Testis (tissue), 2 donors: ENCODE measurements at regions not wholly inside any gene's neighbourhood (a gene's known extent, or its start where the extent isn't known, plus 50 kb on each side); places are given as distances from the start of the nearest gene placed in this dataset.

Experiments used
- DNase-seq: peaks from one replicate; pipeline ENCODE4 v3.0.0-alpha.2; 2019
- H3K27ac ChIP-seq, 2 donors: fragments of 200-600 bp; sonication (generic); one replicate each; pipeline ENCODE4 v1.5.1; 2019
- H3K27me3 ChIP-seq: fragments of 200-600 bp; sonication (generic); one replicate; pipeline ENCODE4 v1.5.1; 2019
- H3K36me3 ChIP-seq: fragments of 200-600 bp; sonication (generic); one replicate; pipeline ENCODE4 v1.5.1; 2017; ENCODE audit warnings: low read depth; ENCODE audit errors: missing control alignments
- H3K4me1 ChIP-seq: fragments of 200-600 bp; sonication (generic); one replicate; pipeline ENCODE4 v1.5.1; 2019
- H3K4me3 ChIP-seq, 2 donors: fragments of 200-600 bp; sonication (generic); one replicate each; pipeline ENCODE4 v1.5.1; 2017 to 2019
- H3K9me3 ChIP-seq: fragments of 200-600 bp; sonication (generic); one replicate; pipeline ENCODE4 v1.5.1; 2017
- CTCF ChIP-seq, 3 experiments: fragments of 450-650 bp in 2 of 3; fragments of 200-600 bp in 1 of 3; sonication (generic) in 1 of 3; IDR thresholded peaks; one replicate each; pipeline ENCODE4 v1.5.1; 2016 to 2019; ENCODE audit warnings: antibody characterized with exemption in 3 of 3, mild to moderate bottlenecking in 2 of 3, moderate library complexity in 1 of 3
- POLR2A ChIP-seq: fragments of 450-650 bp; IDR thresholded peaks from one replicate; pipeline ENCODE4 v1.6.1; 2017; ENCODE audit warnings: antibody characterized with exemption, mild to moderate bottlenecking, moderate library complexity
- WGBS, 2 donors: methylation state at CpG; one replicate each; pipeline ENCODE4 v1.1.5; 2018; 5-methylcytosine and 5-hydroxymethylcytosine counted together
- intact Hi-C: fragments of 100-400 bp; cut with DNase I; formaldehyde crosslinking; loops from one replicate; pipeline ENCODE4 v1.15.1; 2023; ENCODE audit warnings: low total_unique reads

- H3K36me3 ChIP-seq, result no peaks in the 10 kb centered on the region
- TF ChIP-seq CTCF (IDR thresholded peaks at IDR 0.05), result no peak
- TF ChIP-seq POLR2A, result no peak
- intact Hi-C loops, result no loop called here
- H3K4me3 ChIP-seq, result no peak overlapping the region
- no peaks in the 10 kb centered on the region for H3K27me3 ChIP-seq
- DNase-seq, result no peak
- WGBS, 2 donors, result 90 to 94% methylated on average over 7 of the region's 7 CpGs
- peaks cover under 1% of the 10 kb centered on the region for H3K4me1 ChIP-seq
- no peak overlapping the region for H3K27ac ChIP-seq
- H3K9me3 ChIP-seq, result no peaks in the 10 kb centered on the region
These were observed 227.9 kb upstream of the COPS8 start for GRCh38 chr2:236857781-236858180.

GRCh38 chr2:236858661-236859060 is 227.0 kb upstream of the COPS8 start:
- Histone ChIP-seq H3K27ac (no peak overlapping the region), H3K36me3 (no peaks in the 10 kb centered on the region), H3K9me3 (no peaks in the 10 kb centered on the region), H3K4me3 (no peak overlapping the region), H3K4me1 (no peaks in the 10 kb centered on the region), H3K27me3 (no peaks in the 10 kb centered on the region)
- DNase-seq, result no peak
- WGBS, 2 donors, result 87 to 94% methylated on average over 4 to 5 of the region's 5 CpGs
- no peak for TF ChIP-seq CTCF (IDR thresholded peaks at IDR 0.05)
- TF ChIP-seq POLR2A, result no peak
- intact Hi-C loops, result no loop called here

- H3K27ac ChIP-seq, result no peak overlapping the region
- H3K9me3 ChIP-seq, result no peaks in the 10 kb centered on the region
- intact Hi-C loops, result no loop called here
- no peaks in the 10 kb centered on the region for H3K36me3 ChIP-seq
- TF ChIP-seq CTCF (IDR thresholded peaks at IDR 0.05), result no peak
- no peaks in the 10 kb centered on the region for H3K27me3 ChIP-seq
- WGBS, 2 donors, result 74 to 83% methylated on average over 7 of the region's 7 CpGs
- DNase-seq, result no peak
- H3K4me3 ChIP-seq, result no peak overlapping the region
- no peaks in the 10 kb centered on the region for H3K4me1 ChIP-seq
These were observed 225.8 kb upstream of the COPS8 start for GRCh38 chr2:236859908-236860307.

DNA sequence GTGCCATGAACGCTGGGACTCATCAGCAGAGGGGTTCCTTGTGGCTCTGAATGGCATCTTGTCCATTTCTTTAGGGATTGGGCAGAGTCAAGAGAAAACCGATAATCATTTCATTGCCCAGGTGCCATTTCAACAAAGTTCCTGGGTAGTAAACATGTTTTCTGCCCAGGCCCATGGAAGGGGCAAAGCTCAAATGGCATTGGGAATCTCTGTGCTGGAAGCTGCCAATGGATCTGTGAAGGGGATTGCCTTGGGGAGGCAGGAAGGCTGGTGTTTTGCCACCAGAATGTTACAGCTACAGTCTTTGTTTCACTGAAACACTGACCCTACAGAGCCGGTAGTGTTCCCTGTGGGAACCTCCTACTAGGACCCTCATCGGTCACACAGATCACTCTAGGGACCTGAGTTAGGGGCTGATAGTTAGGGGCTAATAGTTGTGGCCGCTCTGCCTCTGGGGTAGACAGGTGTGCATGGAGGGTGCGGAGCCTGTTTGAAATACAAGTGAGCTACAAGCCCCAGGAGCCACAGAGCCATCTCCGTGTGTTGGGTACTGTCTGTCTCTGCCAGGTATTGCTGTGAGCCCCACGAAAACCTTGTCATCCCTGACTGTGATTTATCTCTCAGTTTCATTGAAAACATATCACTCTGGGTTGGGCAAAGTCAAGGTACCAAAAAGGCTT is 224.4 kb upstream of the COPS8 start:
- H3K4me1 ChIP-seq, result no peaks in the 10 kb centered on the region
- H3K27ac ChIP-seq, result no peak overlapping the region
- TF ChIP-seq POLR2A (no peak), CTCF (IDR thresholded peaks at IDR 0.05) (no peak)
- H3K4me3 ChIP-seq, result no peak overlapping the region
- no peaks in the 10 kb centered on the region for H3K9me3 ChIP-seq
- intact Hi-C loops, result no loop called here
- WGBS, 2 donors, result 88 to 92% methylated on average over 8 of the region's 8 CpGs
- H3K36me3 ChIP-seq, result no peaks in the 10 kb centered on the region
- DNase-seq, result no peak
- no peaks in the 10 kb centered on the region for H3K27me3 ChIP-seq

DNA sequence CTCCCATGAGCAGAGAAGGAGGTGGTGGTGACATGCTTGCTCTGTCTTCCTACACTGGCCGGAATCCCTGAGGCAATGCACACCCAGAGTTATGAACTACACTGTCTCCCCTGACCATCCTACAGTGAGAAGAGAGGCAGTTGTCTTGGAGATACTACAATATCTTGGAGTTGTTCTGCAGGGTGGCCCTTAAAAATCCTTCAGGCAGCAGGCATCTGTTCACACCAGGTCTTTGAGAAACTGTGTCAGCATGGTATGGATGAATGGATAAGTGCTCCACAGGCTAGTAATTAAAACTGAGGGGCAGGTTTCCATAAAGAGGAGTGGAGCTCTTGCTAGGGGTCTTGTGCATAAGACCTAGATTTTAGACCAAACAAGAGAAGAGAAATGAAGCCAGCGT is 223.7 kb upstream of the COPS8 start:
- Histone ChIP-seq H3K27ac (no peak overlapping the region), H3K9me3 (no peaks in the 10 kb centered on the region), H3K4me1 (no peaks in the 10 kb centered on the region), H3K36me3 (no peaks in the 10 kb centered on the region), H3K27me3 (no peaks in the 10 kb centered on the region), H3K4me3 (no peak overlapping the region)
- intact Hi-C loops, result no loop called here
- DNase-seq, result no peak
- TF ChIP-seq CTCF (IDR thresholded peaks at IDR 0.05) (no peak), POLR2A (no peak)
- WGBS, 2 donors, result 91 to 94% methylated on average over 2 of the region's 2 CpGs
